C4-2B (cell line): ENCODE measurements at regions not wholly inside any gene's neighbourhood (a gene's known extent, or its start where the extent isn't known, plus 50 kb on each side); places are given as distances from the start of the nearest gene placed in this dataset.
A peak's percentile ranks its signal among the peaks of the same experiment; 100 is the strongest.

ENCODE experiments used
- CTCF ChIP-seq: fragments of 450-650 bp; conservative IDR thresholded peaks from 2 replicates; pipeline ENCODE4 v1.5.1; 2017; ENCODE audit warnings: mild to moderate bottlenecking
- ZFX ChIP-seq: fragments of 450-650 bp; IDR thresholded peaks from 2 replicates; pipeline ENCODE4 v1.6.1; 2017

- peak; percentile 42 for TF ChIP-seq CTCF
- TF ChIP-seq ZFX: no peak
Observed at GRCh38 chr3:163939926-163940325, 1138.4 kb downstream of the SI start.
